ENCODE measurements at regions not wholly inside any gene's neighbourhood (a gene's known extent, or its start where the extent isn't known, plus 50 kb on each side); places are given as distances from the start of the nearest gene placed in this dataset.

DNA sequence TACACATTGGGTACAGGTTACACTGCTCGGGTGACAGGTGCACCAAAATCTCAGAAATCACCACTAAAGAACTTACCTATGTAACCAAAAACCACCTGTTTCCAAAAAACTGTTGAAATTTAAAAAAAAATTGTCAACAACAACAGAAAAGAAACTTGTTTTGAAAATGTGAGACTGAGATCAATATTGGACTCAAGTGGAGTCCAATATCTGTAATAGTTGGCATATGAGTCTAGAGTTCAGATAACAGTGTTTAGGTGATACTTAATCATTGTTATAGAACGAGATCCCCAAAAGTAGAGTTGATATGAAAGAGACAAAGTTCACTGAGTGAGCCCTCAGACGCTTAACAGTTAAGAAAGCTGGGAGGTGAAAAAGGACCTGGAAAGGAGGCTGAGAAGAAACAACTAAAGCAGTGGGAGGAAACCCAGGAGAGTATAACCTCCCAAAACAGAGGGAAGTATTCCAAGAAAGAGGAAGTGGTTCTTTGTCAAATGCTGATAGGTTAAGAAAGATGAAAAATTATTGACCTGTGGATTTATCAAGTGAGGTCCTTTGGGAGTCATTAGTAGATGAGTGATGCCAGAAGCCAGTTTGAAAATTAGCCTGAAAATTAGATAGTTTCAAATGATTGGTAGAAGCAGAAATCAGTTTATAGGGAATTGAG lies 388.6 kb upstream of the DPH6 start:
- H3K27me3 ChIP-seq (ENCODE audit: insufficient read depth, low read length, poor library complexity), result no peaks in the 10 kb centered on the region
- no peaks in the 10 kb centered on the region for H3K36me3 ChIP-seq (ENCODE audit: insufficient read depth, low read length)
- no peaks in the 10 kb centered on the region for H4K20me1 ChIP-seq (ENCODE audit: insufficient read depth, low read length)
- H3K27ac ChIP-seq (ENCODE audit: low read length), result no peak overlapping the region
- no peaks in the 10 kb centered on the region for H3K9me3 ChIP-seq (ENCODE audit: insufficient read depth, low read length, severe bottlenecking)
- no peak overlapping the region for H2AFZ ChIP-seq (ENCODE audit: low read depth, low read length)
- TF ChIP-seq, protein P1, sequence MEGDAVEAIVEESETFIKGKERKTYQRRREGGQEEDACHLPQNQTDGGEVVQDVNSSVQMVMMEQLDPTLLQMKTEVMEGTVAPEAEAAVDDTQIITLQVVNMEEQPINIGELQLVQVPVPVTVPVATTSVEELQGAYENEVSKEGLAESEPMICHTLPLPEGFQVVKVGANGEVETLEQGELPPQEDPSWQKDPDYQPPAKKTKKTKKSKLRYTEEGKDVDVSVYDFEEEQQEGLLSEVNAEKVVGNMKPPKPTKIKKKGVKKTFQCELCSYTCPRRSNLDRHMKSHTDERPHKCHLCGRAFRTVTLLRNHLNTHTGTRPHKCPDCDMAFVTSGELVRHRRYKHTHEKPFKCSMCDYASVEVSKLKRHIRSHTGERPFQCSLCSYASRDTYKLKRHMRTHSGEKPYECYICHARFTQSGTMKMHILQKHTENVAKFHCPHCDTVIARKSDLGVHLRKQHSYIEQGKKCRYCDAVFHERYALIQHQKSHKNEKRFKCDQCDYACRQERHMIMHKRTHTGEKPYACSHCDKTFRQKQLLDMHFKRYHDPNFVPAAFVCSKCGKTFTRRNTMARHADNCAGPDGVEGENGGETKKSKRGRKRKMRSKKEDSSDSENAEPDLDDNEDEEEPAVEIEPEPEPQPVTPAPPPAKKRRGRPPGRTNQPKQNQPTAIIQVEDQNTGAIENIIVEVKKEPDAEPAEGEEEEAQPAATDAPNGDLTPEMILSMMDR (IDR thresholded peaks at IDR 0.05; ENCODE audit: borderline replicate concordance, extremely low read depth, low read length, poor library complexity, severe bottlenecking), result no peak
- TF ChIP-seq EZH2 (IDR thresholded peaks at IDR 0.05; ENCODE audit: borderline replicate concordance, low read depth, low read length, severe bottlenecking), result no peak
- no peak overlapping the region for H3K4me3 ChIP-seq (ENCODE audit: low read depth in 1 of 2, low read length in 2 of 2)
- no peaks in the 10 kb centered on the region for H3K4me1 ChIP-seq (ENCODE audit: insufficient read depth, low read length)
- H3K4me2 ChIP-seq (ENCODE audit: insufficient read depth, low read length), result no peak overlapping the region
- H3K79me2 ChIP-seq (ENCODE audit: insufficient read depth, low read length), result no peaks in the 10 kb centered on the region
- DNase-seq (no peak), ATAC-seq (ENCODE audit: insufficient read depth, low read depth) (no peak)
- H3K9ac ChIP-seq (ENCODE audit: low read depth, low read length), result no peak overlapping the region

DNA sequence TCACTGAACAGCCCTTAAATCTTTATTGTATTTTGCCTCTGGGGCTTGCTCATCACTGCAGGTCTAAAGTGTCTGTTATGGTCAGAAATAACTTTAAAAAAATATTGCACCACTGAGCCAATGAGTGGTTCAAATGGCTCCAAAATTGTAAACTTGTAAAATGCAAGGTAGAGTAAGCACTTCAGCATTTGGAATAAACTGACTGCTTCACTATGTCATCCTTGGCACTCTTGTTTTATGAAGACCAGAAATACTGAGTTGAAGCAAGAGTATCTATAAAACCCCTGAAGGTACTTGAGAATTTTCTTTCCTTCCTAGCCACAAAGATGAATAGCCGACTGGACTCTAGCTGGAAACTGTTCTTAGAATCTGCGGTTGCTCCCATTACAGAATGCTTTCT lies 390.3 kb upstream of the DPH6 start:
- Histone ChIP-seq H3K9me3 (ENCODE audit: insufficient read depth, low read length, severe bottlenecking) (no peaks in the 10 kb centered on the region), H3K4me3 (ENCODE audit: low read depth in 1 of 2, low read length in 2 of 2) (no peak overlapping the region), H3K4me2 (ENCODE audit: insufficient read depth, low read length) (no peak overlapping the region), H3K36me3 (ENCODE audit: insufficient read depth, low read length) (no peaks in the 10 kb centered on the region), H2AFZ (ENCODE audit: low read depth, low read length) (no peak overlapping the region), H4K20me1 (ENCODE audit: insufficient read depth, low read length) (no peaks in the 10 kb centered on the region), H3K79me2 (ENCODE audit: insufficient read depth, low read length) (no peaks in the 10 kb centered on the region), H3K27ac (ENCODE audit: low read length) (no peak overlapping the region), H3K4me1 (ENCODE audit: insufficient read depth, low read length) (no peaks in the 10 kb centered on the region), H3K9ac (ENCODE audit: low read depth, low read length) (no peak overlapping the region), H3K27me3 (ENCODE audit: insufficient read depth, low read length, poor library complexity) (no peaks in the 10 kb centered on the region)
- TF ChIP-seq, protein P1 (IDR thresholded peaks at IDR 0.05; ENCODE audit: borderline replicate concordance, extremely low read depth, low read length, poor library complexity, severe bottlenecking), result no peak
- TF ChIP-seq EZH2 (IDR thresholded peaks at IDR 0.05; ENCODE audit: borderline replicate concordance, low read depth, low read length, severe bottlenecking), result no peak
- DNase-seq, result no peak
- ATAC-seq (ENCODE audit: insufficient read depth, low read depth), result no peak

DNA sequence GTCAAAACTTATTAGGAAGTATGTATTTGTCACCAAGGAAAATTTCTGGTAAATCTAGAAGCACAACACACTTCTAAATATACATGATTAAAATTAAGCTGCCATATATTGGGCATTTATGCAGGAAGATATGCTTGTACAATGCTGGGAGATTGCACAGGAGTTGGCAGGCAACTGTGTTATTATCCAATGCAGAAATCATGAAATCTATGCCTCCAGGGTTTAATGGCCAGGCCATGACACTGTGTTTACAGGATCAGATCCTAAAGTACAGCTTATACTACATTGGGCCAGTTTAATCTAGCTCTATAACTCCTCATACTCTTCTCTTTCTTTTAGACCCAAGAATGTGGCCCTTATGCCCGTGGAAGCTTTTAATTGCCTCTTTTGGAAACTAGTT lies 391.4 kb upstream of the DPH6 start:
- H4K20me1 ChIP-seq (ENCODE audit: insufficient read depth, low read length), result no peaks in the 10 kb centered on the region
- no peak for ATAC-seq (ENCODE audit: insufficient read depth, low read depth)
- no peaks in the 10 kb centered on the region for H3K36me3 ChIP-seq (ENCODE audit: insufficient read depth, low read length)
- no peaks in the 10 kb centered on the region for H3K9me3 ChIP-seq (ENCODE audit: insufficient read depth, low read length, severe bottlenecking)
- H3K27ac ChIP-seq (ENCODE audit: low read length), result no peak overlapping the region
- H3K4me3 ChIP-seq (ENCODE audit: low read depth in 1 of 2, low read length in 2 of 2), result no peak overlapping the region
- no peak overlapping the region for H3K4me2 ChIP-seq (ENCODE audit: insufficient read depth, low read length)
- no peak for TF ChIP-seq EZH2 (IDR thresholded peaks at IDR 0.05; ENCODE audit: borderline replicate concordance, low read depth, low read length, severe bottlenecking)
- TF ChIP-seq, protein P1 (IDR thresholded peaks at IDR 0.05; ENCODE audit: borderline replicate concordance, extremely low read depth, low read length, poor library complexity, severe bottlenecking), result no peak
- H3K79me2 ChIP-seq (ENCODE audit: insufficient read depth, low read length), result no peaks in the 10 kb centered on the region
- no peak overlapping the region for H3K9ac ChIP-seq (ENCODE audit: low read depth, low read length)
- DNase-seq, result no peak
- no peaks in the 10 kb centered on the region for H3K4me1 ChIP-seq (ENCODE audit: insufficient read depth, low read length)
- no peak overlapping the region for H2AFZ ChIP-seq (ENCODE audit: low read depth, low read length)
- no peaks in the 10 kb centered on the region for H3K27me3 ChIP-seq (ENCODE audit: insufficient read depth, low read length, poor library complexity)

All from DND-41 (cell line).